Mammary epithelial cell (primary cell): ENCODE measurements at regions not wholly inside any gene's neighbourhood (a gene's known extent, or its start where the extent isn't known, plus 50 kb on each side); places are given as distances from the start of the nearest gene placed in this dataset.

Experiments
- EZH2 ChIP-seq: IDR thresholded peaks from 2 replicates; pipeline ENCODE4 v1.6.1; 2012; ENCODE audit warnings: low read length, inconsistent platforms, borderline replicate concordance
- TF ChIP-seq, protein P1 (sequence below), 2 donors: IDR thresholded peaks in 1 of 2; conservative IDR thresholded peaks in 1 of 2; 2 replicates each; pipeline ENCODE4 v1.5.1; 2011 to 2012; ENCODE audit warnings: inconsistent platforms in 2 of 2, low read length in 2 of 2, mild to moderate bottlenecking in 2 of 2, control low read depth in 1 of 2, low read depth in 1 of 2; ENCODE audit not compliant: insufficient read depth in 1 of 2; ENCODE audit errors: extremely low read depth in 1 of 2

DNA sequence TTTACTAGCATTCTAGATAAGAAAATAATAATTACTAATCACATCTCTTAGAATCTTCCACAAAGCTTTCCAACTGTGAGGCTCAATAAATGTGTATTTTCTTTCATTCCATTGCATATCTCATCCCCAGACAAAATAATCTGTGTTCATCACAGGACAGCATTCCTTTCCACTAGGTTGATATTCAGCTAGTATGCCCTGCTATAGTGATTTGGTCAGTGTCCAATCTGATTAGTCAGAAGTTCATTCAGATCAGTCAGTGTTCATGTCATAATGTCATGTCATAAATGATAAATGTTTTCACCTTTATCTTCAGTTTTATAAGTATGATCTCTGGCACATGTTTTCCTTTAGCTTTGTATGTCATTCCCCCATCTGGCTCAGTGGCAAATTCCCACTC is 611.4 kb downstream of the KCTD8 start:
- TF ChIP-seq, protein P1, sequence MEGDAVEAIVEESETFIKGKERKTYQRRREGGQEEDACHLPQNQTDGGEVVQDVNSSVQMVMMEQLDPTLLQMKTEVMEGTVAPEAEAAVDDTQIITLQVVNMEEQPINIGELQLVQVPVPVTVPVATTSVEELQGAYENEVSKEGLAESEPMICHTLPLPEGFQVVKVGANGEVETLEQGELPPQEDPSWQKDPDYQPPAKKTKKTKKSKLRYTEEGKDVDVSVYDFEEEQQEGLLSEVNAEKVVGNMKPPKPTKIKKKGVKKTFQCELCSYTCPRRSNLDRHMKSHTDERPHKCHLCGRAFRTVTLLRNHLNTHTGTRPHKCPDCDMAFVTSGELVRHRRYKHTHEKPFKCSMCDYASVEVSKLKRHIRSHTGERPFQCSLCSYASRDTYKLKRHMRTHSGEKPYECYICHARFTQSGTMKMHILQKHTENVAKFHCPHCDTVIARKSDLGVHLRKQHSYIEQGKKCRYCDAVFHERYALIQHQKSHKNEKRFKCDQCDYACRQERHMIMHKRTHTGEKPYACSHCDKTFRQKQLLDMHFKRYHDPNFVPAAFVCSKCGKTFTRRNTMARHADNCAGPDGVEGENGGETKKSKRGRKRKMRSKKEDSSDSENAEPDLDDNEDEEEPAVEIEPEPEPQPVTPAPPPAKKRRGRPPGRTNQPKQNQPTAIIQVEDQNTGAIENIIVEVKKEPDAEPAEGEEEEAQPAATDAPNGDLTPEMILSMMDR (conservative IDR thresholded peaks at IDR 0.05 in 1 of 2, IDR thresholded peaks at IDR 0.05 in 1 of 2; ENCODE audit: extremely low read depth in 1 of 2, insufficient read depth in 1 of 2, low read depth in 1 of 2, low read length in 2 of 2), result no peak
- TF ChIP-seq EZH2, result no peak
